Endothelial cell of umbilical vein (primary cell): ENCODE measurements at regions not wholly inside any gene's neighbourhood (a gene's known extent, or its start where the extent isn't known, plus 50 kb on each side); places are given as distances from the start of the nearest gene placed in this dataset.

ENCODE experiments used
- BruUV-seq: library from RNA; stranded (reverse); fragments of 400-500 nt; replicated peaks from 2 replicates; lab custom pipeline; 2021; lab: Mats Ljungman, UMichigan
- CTCF ChIA-PET: fragments of 300-600, 350-600 bp; sonication (Branson Sonifier 250); formaldehyde crosslinking; loops from one replicate; lab custom pipeline; 2021; ENCODE audit warnings: antibody characterized with exemption, inconsistent platforms; lab: Charles Lee
- POLR2A ChIA-PET: fragments of 300-600, 350-600 bp; sonication (Branson Sonifier 250); formaldehyde crosslinking; loops from one replicate; lab custom pipeline; 2021; ENCODE audit warnings: antibody characterized with exemption, inconsistent platforms; lab: Charles Lee
- DNase-seq: peaks from one replicate; pipeline ENCODE4 v3.0.0-alpha.2; 2011; ENCODE audit warnings: low read depth, low spot score
- FAIRE-seq: peaks from 2 replicates; lab custom pipeline; 2011; peaks lifted over from hg19 to GRCh38; lab: Jason Lieb, UNC
- H2AFZ ChIP-seq: 2 replicates; pipeline ENCODE4 v1.6.0; 2012; ENCODE audit warnings: low read depth, low read length, control low read depth, inconsistent platforms
- H3K27ac ChIP-seq: 2 replicates; pipeline ENCODE4 v1.5.1; 2011; ENCODE audit warnings: low read depth, mild to moderate bottlenecking, control low read depth, low read length, moderate library complexity; ENCODE audit not compliant: insufficient read depth
- H3K27me3 ChIP-seq, 2 experiments: 2 replicates each; pipeline versions ENCODE4 v1.6.0 to v1.6.1; 2011; ENCODE audit warnings: low read length in 2 of 2, mixed read lengths in 1 of 2; ENCODE audit not compliant: control insufficient read depth in 2 of 2, insufficient read depth in 2 of 2
- H3K36me3 ChIP-seq, 2 experiments: 2 replicates in 1 of 2; 3 replicates in 1 of 2; pipeline ENCODE4 v1.5.1; 2011; ENCODE audit warnings: low read length in 2 of 2, mild to moderate bottlenecking in 1 of 2, moderate library complexity in 1 of 2; ENCODE audit not compliant: control insufficient read depth in 2 of 2, insufficient read depth in 2 of 2; ENCODE audit errors: extremely low read depth in 1 of 2
- H3K4me1 ChIP-seq: 3 replicates; pipeline ENCODE4 v1.5.1; 2011; ENCODE audit warnings: mild to moderate bottlenecking, low read length; ENCODE audit not compliant: control insufficient read depth, insufficient read depth; ENCODE audit errors: extremely low read depth
- H3K4me2 ChIP-seq: 2 replicates; pipeline ENCODE4 v1.6.1; 2011; ENCODE audit warnings: low read length, control low read depth, mixed read lengths; ENCODE audit not compliant: insufficient read depth
- H3K4me3 ChIP-seq, 3 experiments: fragments of 200-600 bp in 1 of 3; sonication (generic), shearing (Covaris generic) in 1 of 3; replicated peaks in 1 of 3; 2 replicates each; pipeline ENCODE4 v1.5.1; 2011 to 2016; ENCODE audit warnings: control low read depth in 3 of 3, low read length in 3 of 3, mild to moderate bottlenecking in 2 of 3, inconsistent platforms in 1 of 3, low read depth in 1 of 3, moderate library complexity in 1 of 3; ENCODE audit not compliant: insufficient read depth in 1 of 3
- H3K79me2 ChIP-seq: 2 replicates; pipeline ENCODE4 v1.6.0; 2012; ENCODE audit warnings: low read length, inconsistent platforms; ENCODE audit not compliant: control insufficient read depth, insufficient read depth
- H3K9ac ChIP-seq: replicated peaks from 2 replicates; pipeline ENCODE3; 2011; ENCODE audit warnings: low read length, control low read depth; ENCODE audit not compliant: insufficient read depth; ENCODE audit errors: extremely low read depth
- H3K9me1 ChIP-seq: replicated peaks from 3 replicates; pipeline ENCODE4 v1.6.0; 2011; ENCODE audit warnings: mild to moderate bottlenecking, low read length; ENCODE audit not compliant: control insufficient read depth, insufficient read depth; ENCODE audit errors: extremely low read depth
- H3K9me3 ChIP-seq: replicated peaks from 2 replicates; pipeline ENCODE4 v1.5.1; 2012; ENCODE audit warnings: low read length, inconsistent platforms; ENCODE audit not compliant: control insufficient read depth, insufficient read depth
- H4K20me1 ChIP-seq: replicated peaks from 2 replicates; pipeline ENCODE3; 2011; ENCODE audit warnings: mild to moderate bottlenecking, low read length; ENCODE audit not compliant: control insufficient read depth, insufficient read depth; ENCODE audit errors: extremely low read depth
- CTCF ChIP-seq, 2 donors: IDR thresholded peaks; 1 replicate in 1 of 2; 2 replicates in 1 of 2; pipeline ENCODE4 v1.5.1; 2011; ENCODE audit warnings: low read length in 2 of 2, mild to moderate bottlenecking in 2 of 2, moderate library complexity in 2 of 2, control low read depth in 1 of 2, inconsistent platforms in 1 of 2, low read depth in 1 of 2; ENCODE audit not compliant: insufficient read depth in 1 of 2; ENCODE audit errors: extremely low read depth in 1 of 2
- EZH2 ChIP-seq: IDR thresholded peaks from 2 replicates; pipeline ENCODE4 v1.6.1; 2012; ENCODE audit warnings: borderline replicate concordance, low read depth, mild to moderate bottlenecking, moderate library complexity, low read length, inconsistent platforms; ENCODE audit not compliant: severe bottlenecking
- FOS ChIP-seq: IDR thresholded peaks from 2 replicates; pipeline ENCODE4 v1.6.1; 2011; ENCODE audit warnings: mild to moderate bottlenecking, low read length, moderate library complexity, borderline replicate concordance; ENCODE audit not compliant: insufficient read depth
- GATA2 ChIP-seq: IDR thresholded peaks from 2 replicates; pipeline ENCODE4 v1.7.0; 2011; ENCODE audit warnings: low read depth, mild to moderate bottlenecking, moderate library complexity, mixed read lengths, low read length; ENCODE audit not compliant: insufficient read length, insufficient read depth
- JUN ChIP-seq: IDR thresholded peaks from 2 replicates; pipeline ENCODE4 v1.6.1; 2011; ENCODE audit warnings: borderline replicate concordance, low read depth; ENCODE audit not compliant: insufficient read length, insufficient read depth
- MAX ChIP-seq: IDR thresholded peaks from 2 replicates; pipeline ENCODE4 v1.6.1; 2011; ENCODE audit not compliant: insufficient read depth, insufficient read length
- MYC ChIP-seq: IDR thresholded peaks from one replicate; pipeline ENCODE4 v1.6.1; 2011; ENCODE audit warnings: mild to moderate bottlenecking, low read depth, low read length
- POLR2A ChIP-seq: IDR thresholded peaks from 2 replicates; pipeline ENCODE4 v1.6.1; 2012; ENCODE audit warnings: low read depth, mild to moderate bottlenecking, control low read depth, low read length
- POLR2AphosphoS5 ChIP-seq: IDR thresholded peaks from 2 replicates; pipeline ENCODE4 v1.6.1; 2012; ENCODE audit warnings: low read depth, mild to moderate bottlenecking, control low read depth, low read length, moderate library complexity; ENCODE audit not compliant: insufficient read depth
- dilution Hi-C: fragments of 300-500 bp; cut with MboI; formaldehyde crosslinking; loops from one replicate; pipeline ENCODE4 v1.15.0; 2019; ENCODE audit warnings: low sequenced_read_pairs; ENCODE audit not compliant: extremely low pct_ligation_motif_present
- intact Hi-C: fragments of 100-400 bp; cut with micrococcal nuclease; formaldehyde crosslinking; loops from one replicate; pipeline ENCODE4 v1.10.0; 2022

GRCh38 chrY:21111313-21111712, 355.4 kb downstream of the RPS4Y2 start:
- DNase-seq (no peak), FAIRE-seq (no peak)
- H3K4me3 ChIP-seq: no peak overlapping the region
- H4K20me1 ChIP-seq: no peaks in the 10 kb centered on the region
- TF ChIP-seq MYC (no peak), POLR2A (no peak), FOS (no peak), EZH2 (no peak), JUN (no peak), MAX (no peak), CTCF (IDR thresholded peaks at IDR 0.05; ENCODE audit: extremely low read depth in 1 of 2, insufficient read depth in 1 of 2, low read depth in 1 of 2, low read length in 2 of 2) (no peak), POLR2AphosphoS5 (no peak), GATA2 (no peak)
- H3K27ac ChIP-seq: no peak overlapping the region
- H3K9ac ChIP-seq: no peak overlapping the region
- H3K4me2 ChIP-seq: no peak overlapping the region
- no peaks in the 10 kb centered on the region for H3K9me3 ChIP-seq
- no peaks in the 10 kb centered on the region for H3K79me2 ChIP-seq
- no peaks in the 10 kb centered on the region for H3K36me3 ChIP-seq
- H3K9me1 ChIP-seq: no peaks in the 10 kb centered on the region
- no peaks in the 10 kb centered on the region for H3K27me3 ChIP-seq
- ChIA-PET POLR2A (no interaction called here), CTCF (no interaction called here)
- H3K4me1 ChIP-seq: no peaks in the 10 kb centered on the region
- no TSS peak for BruUV-seq
- H2AFZ ChIP-seq: no peak overlapping the region
- dilution Hi-C loops: no loop called here
- intact Hi-C loops: no loop called here
